Stimulated activated effector memory CD8-positive, alpha-beta T cell treated with anti-CD3 and anti-CD28 coated beads, Interleukin-12 subunit alpha, Interleukin-12 subunit beta, amount 100 ng/mL, for 72 hours (primary cell): ENCODE measurements at regions not wholly inside any gene's neighbourhood (a gene's known extent, or its start where the extent isn't known, plus 50 kb on each side); places are given as distances from the start of the nearest gene placed in this dataset.

Source experiments
- ATAC-seq: fragments of 150-1000 bp; cut with Tn5 transposase; 2 replicates; pipeline ENCODE4 v1.10.0; 2021
- DNase-seq, 2 donors: peaks; one replicate each; pipeline ENCODE4 v3.0.0; 2021 to 2022; ENCODE audit warnings: low spot score in 2 of 2
- H3K27ac Mint-ChIP-seq: one replicate; pipeline ENCODE4 v1.8.0; 2022; ENCODE audit warnings: mild to moderate bottlenecking, mixed read lengths
- H3K36me3 Mint-ChIP-seq: one replicate; pipeline ENCODE4 v1.8.0; 2022; ENCODE audit warnings: mild to moderate bottlenecking, mixed read lengths
- H3K4me1 Mint-ChIP-seq: one replicate; pipeline ENCODE4 v1.8.0; 2022; ENCODE audit warnings: mixed read lengths
- H3K4me3 Mint-ChIP-seq: one replicate; pipeline ENCODE4 v1.8.0; 2022; ENCODE audit warnings: mild to moderate bottlenecking, mixed read lengths
- H3K9me3 Mint-ChIP-seq: one replicate; pipeline ENCODE4 v1.8.0; 2022; ENCODE audit warnings: mixed read lengths

DNA sequence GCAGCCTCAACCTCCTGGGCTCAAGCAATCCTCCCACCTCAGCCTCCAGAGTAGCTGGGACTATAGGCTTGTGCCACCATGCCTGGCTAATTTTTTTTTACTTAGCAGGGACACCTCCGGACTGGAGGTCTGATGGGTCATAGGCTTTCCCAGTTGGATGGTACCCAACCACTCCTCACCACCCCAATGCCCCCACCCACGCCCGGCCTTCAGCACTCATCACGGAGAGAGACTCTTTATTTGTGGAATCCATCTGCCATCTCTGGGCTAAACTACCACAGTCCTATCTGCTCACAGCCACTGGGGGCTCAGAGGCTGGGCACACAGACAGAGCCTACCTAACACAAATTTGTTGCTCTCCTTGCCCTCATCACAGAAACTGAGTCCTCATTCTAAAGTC lies 58.3 kb upstream of the STXBP1 start:
- peak overlapping the region; percentile 92 for H3K27ac Mint-ChIP-seq
- H3K4me1 Mint-ChIP-seq: peaks cover 53% of the 10 kb centered on the region

DNA sequence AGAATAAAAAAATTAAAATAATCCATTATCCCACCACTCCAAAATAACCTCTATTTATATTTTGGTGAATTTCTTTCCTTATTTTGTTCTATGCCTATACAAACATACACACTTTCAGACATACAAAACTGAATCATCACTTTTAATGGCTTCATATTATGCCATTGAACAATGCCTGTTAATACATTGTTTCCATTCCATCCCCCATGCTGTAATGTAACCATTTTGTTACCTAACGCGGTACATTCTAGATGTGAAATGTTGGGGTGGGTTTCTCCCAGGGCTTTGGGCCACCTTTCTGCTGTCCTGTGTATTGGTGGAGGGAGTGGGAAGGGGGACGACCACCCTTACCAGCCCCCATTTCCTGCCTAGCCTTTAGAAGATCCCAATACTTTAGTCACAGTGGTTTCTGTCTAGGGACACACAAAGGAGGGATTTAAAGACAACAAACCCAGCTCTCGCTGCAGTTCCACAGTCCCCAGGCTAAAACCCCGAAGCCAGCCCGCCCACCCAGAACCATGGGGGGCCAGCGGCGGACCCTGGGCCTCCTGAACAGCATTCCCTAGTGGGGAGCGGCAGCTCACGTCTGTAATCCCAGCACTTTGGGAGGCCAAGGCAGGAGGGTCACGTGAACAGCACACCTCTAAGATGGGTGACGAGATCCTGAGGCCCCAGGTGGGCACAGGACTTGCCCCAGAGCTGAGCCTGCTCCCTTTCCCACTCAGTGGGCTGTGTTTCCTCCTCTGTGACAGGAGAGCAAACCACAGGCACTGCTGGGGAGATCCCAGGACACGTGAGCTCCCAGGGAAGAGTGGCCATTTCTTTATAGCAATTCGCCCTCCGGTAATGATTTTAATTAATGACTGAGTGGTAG lies 56.9 kb upstream of the STXBP1 start:
- ATAC-seq (no peak), DNase-seq (no peak)
- peaks cover 55% of the 10 kb centered on the region for H3K4me1 Mint-ChIP-seq
- H3K36me3 Mint-ChIP-seq: no peaks in the 10 kb centered on the region
- no peaks in the 10 kb centered on the region for H3K9me3 Mint-ChIP-seq
- H3K4me3 Mint-ChIP-seq: peak overlapping the region; percentile 69
- peak overlapping the region; percentile 92 for H3K27ac Mint-ChIP-seq

More for the DNA sequence above, 58.3 kb upstream of the STXBP1 start:
- no peak overlapping the region for H3K4me3 Mint-ChIP-seq
- DNase-seq: no peak
- no peak for ATAC-seq
- H3K36me3 Mint-ChIP-seq: no peaks in the 10 kb centered on the region
- no peaks in the 10 kb centered on the region for H3K9me3 Mint-ChIP-seq

DNA sequence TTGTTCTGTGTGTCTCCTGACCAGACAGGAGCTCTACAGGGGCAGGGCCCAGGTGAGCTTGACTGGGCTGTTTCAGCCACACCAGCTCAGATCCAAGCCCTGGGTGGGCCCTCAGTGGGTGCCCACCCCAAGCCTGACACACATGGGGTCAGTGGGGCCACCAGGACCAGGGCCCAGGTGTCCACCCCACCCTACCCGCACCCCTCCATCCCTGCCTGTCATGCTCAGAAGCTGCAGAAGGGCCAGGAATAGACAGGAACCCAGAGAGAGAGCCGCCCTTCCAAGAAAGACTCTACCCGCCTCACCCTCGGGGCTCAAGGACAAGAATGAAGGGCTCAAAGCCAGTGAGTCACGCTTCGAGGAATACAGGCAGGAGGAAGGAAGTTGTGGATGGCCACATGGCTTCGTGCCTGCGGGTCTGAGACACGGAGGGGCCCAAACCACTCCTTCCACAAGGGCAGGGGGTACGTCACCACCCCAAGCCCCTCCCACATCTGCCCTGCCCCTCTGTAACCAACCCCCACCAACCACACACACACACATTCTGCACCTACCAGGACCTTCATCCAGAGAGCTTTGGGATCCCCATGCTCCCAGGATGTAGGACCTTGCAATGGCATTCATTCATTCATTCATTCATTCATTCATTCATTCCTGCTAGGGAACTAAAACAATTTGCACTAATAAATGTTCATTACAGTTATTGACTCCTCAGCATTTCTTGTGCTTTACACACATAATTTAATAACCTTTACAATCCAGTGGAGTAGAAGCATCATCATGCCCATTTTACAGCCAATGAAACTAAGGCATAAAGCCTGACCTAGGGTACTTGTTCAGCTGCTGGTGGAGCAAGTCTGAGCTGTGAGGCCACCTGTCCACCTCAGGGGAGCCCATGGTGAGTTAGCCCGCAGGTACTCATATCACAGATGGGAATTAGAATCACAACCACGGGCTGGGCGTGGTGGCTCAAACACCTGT lies 55.9 kb upstream of the STXBP1 start:
- Mint-ChIP-seq H3K4me1 (peaks cover 64% of the 10 kb centered on the region), H3K27ac (peak overlapping the region; percentile 92), H3K9me3 (no peaks in the 10 kb centered on the region), H3K36me3 (peaks cover 3% of the 10 kb centered on the region), H3K4me3 (peak overlapping the region; percentile 69)
- ATAC-seq (peak; percentile 93), DNase-seq (peak; percentile 48 to 77)

- ATAC-seq: no peak
- H3K4me1 Mint-ChIP-seq: peaks cover 72% of the 10 kb centered on the region
- H3K9me3 Mint-ChIP-seq: no peaks in the 10 kb centered on the region
- peaks cover 8% of the 10 kb centered on the region for H3K36me3 Mint-ChIP-seq
- H3K4me3 Mint-ChIP-seq: peak overlapping the region; percentile 69
- peak overlapping the region; percentile 92 for H3K27ac Mint-ChIP-seq
- no peak for DNase-seq
Observed at GRCh38 chr9:127556871-127557270, 55.2 kb upstream of the STXBP1 start.

GRCh38 chr9:127557466-127557869 lies 54.6 kb upstream of the STXBP1 start:
- DNase-seq: no peak
- no peak for ATAC-seq
- H3K4me3 Mint-ChIP-seq: peak overlapping the region; percentile 69
- H3K36me3 Mint-ChIP-seq: peaks cover 8% of the 10 kb centered on the region
- H3K4me1 Mint-ChIP-seq: peaks cover 78% of the 10 kb centered on the region
- no peaks in the 10 kb centered on the region for H3K9me3 Mint-ChIP-seq
- H3K27ac Mint-ChIP-seq: peak overlapping the region; percentile 92

DNA sequence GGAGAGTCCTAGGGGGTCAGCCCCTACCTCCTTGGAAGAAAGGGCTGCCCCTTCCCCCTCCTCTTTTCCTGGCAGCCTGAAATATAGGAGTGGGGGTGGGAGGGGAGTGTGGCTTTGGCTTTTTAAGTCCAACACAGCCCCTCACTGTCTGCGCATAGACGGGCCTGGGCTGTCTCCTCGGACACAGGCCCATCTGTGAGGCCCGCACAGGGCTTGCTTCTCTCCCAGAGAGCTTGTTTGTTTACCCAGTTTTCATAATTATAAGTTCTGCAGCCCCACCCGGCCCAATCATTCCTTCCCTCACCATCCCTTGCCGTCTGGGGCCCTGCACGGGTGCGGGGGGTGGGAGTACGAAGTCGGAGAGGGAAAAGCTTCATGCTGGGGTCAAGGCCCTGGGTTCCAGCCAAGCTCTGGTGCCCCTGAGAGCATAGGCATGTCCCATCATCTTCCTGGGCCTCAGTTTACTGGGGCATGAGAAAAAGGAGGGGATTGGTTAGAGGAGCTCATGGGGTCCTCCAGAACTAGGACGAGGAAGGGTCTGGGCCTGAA lies 54.0 kb upstream of the STXBP1 start:
- DNase-seq (no peak), ATAC-seq (no peak)
- peaks cover 84% of the 10 kb centered on the region for H3K4me1 Mint-ChIP-seq
- peaks cover 13% of the 10 kb centered on the region for H3K36me3 Mint-ChIP-seq
- H3K27ac Mint-ChIP-seq: peak overlapping the region; percentile 92
- no peaks in the 10 kb centered on the region for H3K9me3 Mint-ChIP-seq
- H3K4me3 Mint-ChIP-seq: peak overlapping the region; percentile 69

- Mint-ChIP-seq H3K36me3 (peaks cover 16% of the 10 kb centered on the region), H3K9me3 (no peaks in the 10 kb centered on the region), H3K4me3 (no peak overlapping the region), H3K4me1 (peaks cover 86% of the 10 kb centered on the region), H3K27ac (peak overlapping the region; percentile 92)
- ATAC-seq: no peak
- no peak for DNase-seq
Observed at GRCh38 chr9:127558581-127559246, 53.4 kb upstream of the STXBP1 start.

DNA sequence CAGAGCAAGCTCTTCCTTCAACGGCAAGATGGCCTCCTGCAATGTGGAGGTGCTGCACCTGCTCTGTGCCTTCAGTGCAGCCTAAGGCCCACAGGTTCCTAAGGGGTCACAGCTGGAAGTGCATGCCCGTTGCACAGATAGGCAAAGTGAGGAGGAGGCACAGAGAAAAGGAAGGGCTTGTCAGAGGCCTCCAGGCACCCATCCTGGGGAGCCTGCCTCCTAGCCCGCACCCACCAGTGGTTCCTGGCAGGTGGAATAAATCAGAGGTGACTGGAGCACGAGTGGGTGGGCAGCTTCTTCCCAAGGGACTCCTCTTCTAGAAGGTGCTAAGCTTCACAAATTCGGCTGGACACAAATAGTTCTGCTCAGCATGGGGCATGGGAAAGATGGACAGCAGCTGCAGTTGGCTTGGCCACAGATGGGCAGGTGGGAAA lies 52.8 kb upstream of the STXBP1 start:
- DNase-seq (no peak), ATAC-seq (no peak)
- Mint-ChIP-seq H3K4me1 (peaks cover 81% of the 10 kb centered on the region), H3K9me3 (no peaks in the 10 kb centered on the region), H3K27ac (peak overlapping the region; percentile 92), H3K4me3 (no peak overlapping the region), H3K36me3 (peaks cover 16% of the 10 kb centered on the region)

DNA sequence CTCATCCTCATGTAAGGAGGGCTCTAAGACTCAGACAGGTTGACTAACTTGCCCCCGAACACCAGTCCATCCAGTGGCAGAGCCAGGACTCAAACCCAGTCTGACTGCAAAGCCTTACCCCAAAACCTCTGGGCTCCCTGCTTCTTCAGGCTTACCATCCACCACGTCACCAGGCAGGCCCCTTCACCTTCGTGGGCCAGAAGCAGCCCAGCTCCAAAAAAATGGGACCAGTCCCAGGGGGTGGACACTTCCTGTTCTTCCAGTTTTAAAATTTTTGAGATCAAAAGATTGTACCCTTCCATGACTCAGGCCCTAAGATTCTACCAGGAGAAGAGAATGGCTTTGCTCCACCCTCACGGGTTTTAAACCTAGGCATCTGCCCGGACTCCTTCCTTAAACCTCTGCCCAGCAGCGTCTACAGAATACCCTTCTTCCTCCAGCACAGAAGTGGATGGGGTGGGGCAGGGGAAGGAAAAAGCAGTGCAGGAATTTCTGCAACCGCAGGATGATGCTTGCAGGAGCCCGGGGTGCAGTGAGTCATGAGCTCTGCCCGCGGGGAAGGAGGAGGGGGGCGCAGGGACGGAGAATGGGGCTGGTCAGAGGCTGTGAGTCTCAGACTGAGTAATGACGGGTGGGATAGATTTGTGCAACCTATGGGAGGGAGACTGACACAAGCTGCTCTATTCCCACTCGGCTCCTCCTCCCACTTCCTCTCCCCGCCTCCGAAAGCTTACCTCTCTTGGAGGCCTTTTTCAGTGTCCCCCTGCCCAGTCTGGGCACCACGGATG lies 50.4 kb upstream of the STXBP1 start:
- no peak for DNase-seq
- Mint-ChIP-seq H3K4me1 (peaks cover 60% of the 10 kb centered on the region), H3K4me3 (peak overlapping the region; percentile 44), H3K27ac (peak overlapping the region; percentile 58), H3K36me3 (peaks cover 21% of the 10 kb centered on the region), H3K9me3 (no peaks in the 10 kb centered on the region)
- peak; percentile 71 for ATAC-seq
